Caco-2 (cell line): ENCODE measurements at regions not wholly inside any gene's neighbourhood (a gene's known extent, or its start where the extent isn't known, plus 50 kb on each side); places are given as distances from the start of the nearest gene placed in this dataset.

Source experiments
- BruUV-seq: library from RNA; stranded (reverse); fragments of 400-500 nt; replicated peaks from 2 replicates; lab custom pipeline; 2021; lab: Mats Ljungman, UMichigan
- CTCF ChIA-PET: fragments of 300-600 bp; sonication (Branson Sonifier 250); formaldehyde crosslinking; loops from one replicate; lab custom pipeline; 2022; ENCODE audit warnings: antibody characterized with exemption; lab: Charles Lee
- POLR2A ChIA-PET: fragments of 300-600 bp; sonication (Branson Sonifier 250); formaldehyde crosslinking; loops from one replicate; lab custom pipeline; 2022; ENCODE audit warnings: antibody characterized with exemption; lab: Charles Lee
- DNase-seq, 2 experiments: peaks; one replicate each; pipeline versions ENCODE4 v3.0.0 to v3.0.0-alpha.2; 2020 to 2022
- H3K27me3 ChIP-seq: replicated peaks from 2 replicates; pipeline ENCODE4 v1.6.0; 2011; ENCODE audit warnings: low read length; ENCODE audit not compliant: control insufficient read depth, insufficient read depth
- H3K36me3 ChIP-seq: 2 replicates; pipeline ENCODE4 v1.5.1; 2011; ENCODE audit warnings: low read length; ENCODE audit not compliant: control insufficient read depth, insufficient read depth
- H3K4me1 ChIP-seq: fragments of 250-450 bp; sonication (Bioruptor Pico); 2 replicates; pipeline ENCODE4 v1.5.1; 2020; ENCODE audit warnings: mild to moderate bottlenecking
- H3K4me3 ChIP-seq: 2 replicates; pipeline ENCODE4 v1.5.1; 2011; ENCODE audit warnings: low read depth, mild to moderate bottlenecking, control low read depth, low read length
- H3K9me3 ChIP-seq: fragments of 250-450 bp; sonication (Bioruptor Pico); 2 replicates; pipeline ENCODE4 v1.5.1; 2020; ENCODE audit warnings: mild to moderate bottlenecking, moderate library complexity
- H3K27ac Mint-ChIP-seq: one replicate; pipeline ENCODE4 v1.8.0; 2022; ENCODE audit warnings: mixed read lengths; ENCODE audit not compliant: unreplicated experiment
- H3K27me3 Mint-ChIP-seq: one replicate; pipeline ENCODE4 v1.8.0; 2022; ENCODE audit warnings: mixed read lengths; ENCODE audit not compliant: insufficient read depth, unreplicated experiment
- H3K36me3 Mint-ChIP-seq: one replicate; pipeline ENCODE4 v1.8.0; 2022; ENCODE audit warnings: mild to moderate bottlenecking, mixed read lengths; ENCODE audit not compliant: insufficient read depth, unreplicated experiment
- H3K4me1 Mint-ChIP-seq: one replicate; pipeline ENCODE4 v1.8.0; 2022; ENCODE audit warnings: low read depth, mixed read lengths; ENCODE audit not compliant: unreplicated experiment
- H3K4me3 Mint-ChIP-seq: one replicate; pipeline ENCODE4 v1.8.0; 2022; ENCODE audit warnings: mild to moderate bottlenecking, moderate library complexity, mixed read lengths; ENCODE audit not compliant: unreplicated experiment
- H3K9me3 Mint-ChIP-seq: one replicate; pipeline ENCODE4 v1.8.0; 2022; ENCODE audit warnings: mixed read lengths; ENCODE audit not compliant: unreplicated experiment
- CTCF ChIP-seq, 2 experiments: fragments of 200-600 bp in 1 of 2; IDR thresholded peaks; 1 replicate in 1 of 2; 2 replicates in 1 of 2; pipeline versions ENCODE4 v1.5.1 to v1.8.0; 2011 to 2022; ENCODE audit warnings: antibody characterized with exemption in 1 of 2, control low read depth in 1 of 2, inconsistent platforms in 1 of 2, low read depth in 1 of 2, low read length in 1 of 2, mild to moderate bottlenecking in 1 of 2, moderate library complexity in 1 of 2; ENCODE audit not compliant: insufficient read depth in 1 of 2, severe bottlenecking in 1 of 2, unreplicated experiment in 1 of 2
- intact Hi-C: fragments of 100-400 bp; cut with micrococcal nuclease; formaldehyde crosslinking; loops from one replicate; pipeline ENCODE4 v1.10.0; 2022; ENCODE audit not compliant: unreplicated experiment

- Histone ChIP-seq H3K9me3 (no peaks in the 10 kb centered on the region), H3K4me1 (no peaks in the 10 kb centered on the region), H3K27me3 (no peaks in the 10 kb centered on the region), H3K36me3 (no peaks in the 10 kb centered on the region), H3K4me3 (no peak overlapping the region)
- no peaks in the 10 kb centered on the region for H3K27me3 Mint-ChIP-seq
- ChIA-PET CTCF (no interaction called here), POLR2A (no interaction called here)
- H3K27ac Mint-ChIP-seq: no peak overlapping the region
- H3K36me3 Mint-ChIP-seq: no peaks in the 10 kb centered on the region
- no peaks in the 10 kb centered on the region for H3K4me1 Mint-ChIP-seq
- intact Hi-C loops: no loop called here
- BruUV-seq: no TSS peak
- H3K4me3 Mint-ChIP-seq: no peak overlapping the region
- no peak for DNase-seq
- H3K9me3 Mint-ChIP-seq: no peaks in the 10 kb centered on the region
- TF ChIP-seq CTCF (IDR thresholded peaks at IDR 0.05; ENCODE audit: insufficient read depth in 1 of 2, low read depth in 1 of 2, low read length in 1 of 2, severe bottlenecking in 1 of 2, unreplicated experiment in 1 of 2): no peak
Observed at GRCh38 chrX:67288156-67288555, 255.7 kb upstream of the AR start.

- Mint-ChIP-seq H3K4me1 (no peaks in the 10 kb centered on the region), H3K9me3 (no peaks in the 10 kb centered on the region), H3K4me3 (no peak overlapping the region), H3K27ac (no peak overlapping the region), H3K36me3 (no peaks in the 10 kb centered on the region), H3K27me3 (no peaks in the 10 kb centered on the region)
- ChIA-PET POLR2A (no interaction called here), CTCF (no interaction called here)
- intact Hi-C loops: no loop called here
- no peaks in the 10 kb centered on the region for H3K27me3 ChIP-seq
- no peak overlapping the region for H3K4me3 ChIP-seq
- no peaks in the 10 kb centered on the region for H3K36me3 ChIP-seq
- DNase-seq: no peak
- TF ChIP-seq CTCF (IDR thresholded peaks at IDR 0.05; ENCODE audit: insufficient read depth in 1 of 2, low read depth in 1 of 2, low read length in 1 of 2, severe bottlenecking in 1 of 2, unreplicated experiment in 1 of 2): no peak
- H3K4me1 ChIP-seq: no peaks in the 10 kb centered on the region
- BruUV-seq: no TSS peak
- no peaks in the 10 kb centered on the region for H3K9me3 ChIP-seq
Observed at GRCh38 chrX:67289055-67289499, 254.7 kb upstream of the AR start.

- H3K36me3 Mint-ChIP-seq: no peaks in the 10 kb centered on the region
- DNase-seq: no peak
- H3K4me1 ChIP-seq: no peaks in the 10 kb centered on the region
- no peaks in the 10 kb centered on the region for H3K4me1 Mint-ChIP-seq
- TF ChIP-seq CTCF (IDR thresholded peaks at IDR 0.05; ENCODE audit: insufficient read depth in 1 of 2, low read depth in 1 of 2, low read length in 1 of 2, severe bottlenecking in 1 of 2, unreplicated experiment in 1 of 2): no peak
- no peaks in the 10 kb centered on the region for H3K9me3 ChIP-seq
- H3K27me3 Mint-ChIP-seq: no peaks in the 10 kb centered on the region
- no peak overlapping the region for H3K4me3 Mint-ChIP-seq
- intact Hi-C loops: no loop called here
- no peaks in the 10 kb centered on the region for H3K36me3 ChIP-seq
- ChIA-PET CTCF (no interaction called here), POLR2A (no interaction called here)
- no peaks in the 10 kb centered on the region for H3K9me3 Mint-ChIP-seq
- H3K4me3 ChIP-seq: no peak overlapping the region
- no TSS peak for BruUV-seq
- H3K27ac Mint-ChIP-seq: no peak overlapping the region
- H3K27me3 ChIP-seq: no peaks in the 10 kb centered on the region
Observed at GRCh38 chrX:67290489-67291220, 253.2 kb upstream of the AR start.
